ENCODE measurements at regions not wholly inside any gene's neighbourhood (a gene's known extent, or its start where the extent isn't known, plus 50 kb on each side); places are given as distances from the start of the nearest gene placed in this dataset.

DNA sequence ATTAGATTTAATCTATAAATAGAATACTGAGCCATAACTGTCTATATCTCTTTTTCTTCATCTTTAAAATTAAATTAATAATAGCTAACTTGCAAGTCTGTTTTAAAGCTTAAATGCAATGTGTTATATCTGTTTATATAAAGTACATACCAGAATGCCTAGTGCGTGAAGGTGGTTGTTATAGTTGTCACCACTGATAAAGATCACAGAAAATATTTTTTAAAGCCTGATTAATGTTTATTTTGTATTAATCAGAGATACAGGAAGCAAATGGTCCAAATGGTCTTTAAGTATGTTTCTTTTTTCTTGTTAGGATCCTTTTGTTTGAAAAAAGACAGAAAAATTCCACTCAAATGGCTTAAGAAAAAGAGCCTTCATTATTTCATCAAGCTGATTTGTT is 560.6 kb downstream of the CPS1 start:
- TF ChIP-seq, protein P1, sequence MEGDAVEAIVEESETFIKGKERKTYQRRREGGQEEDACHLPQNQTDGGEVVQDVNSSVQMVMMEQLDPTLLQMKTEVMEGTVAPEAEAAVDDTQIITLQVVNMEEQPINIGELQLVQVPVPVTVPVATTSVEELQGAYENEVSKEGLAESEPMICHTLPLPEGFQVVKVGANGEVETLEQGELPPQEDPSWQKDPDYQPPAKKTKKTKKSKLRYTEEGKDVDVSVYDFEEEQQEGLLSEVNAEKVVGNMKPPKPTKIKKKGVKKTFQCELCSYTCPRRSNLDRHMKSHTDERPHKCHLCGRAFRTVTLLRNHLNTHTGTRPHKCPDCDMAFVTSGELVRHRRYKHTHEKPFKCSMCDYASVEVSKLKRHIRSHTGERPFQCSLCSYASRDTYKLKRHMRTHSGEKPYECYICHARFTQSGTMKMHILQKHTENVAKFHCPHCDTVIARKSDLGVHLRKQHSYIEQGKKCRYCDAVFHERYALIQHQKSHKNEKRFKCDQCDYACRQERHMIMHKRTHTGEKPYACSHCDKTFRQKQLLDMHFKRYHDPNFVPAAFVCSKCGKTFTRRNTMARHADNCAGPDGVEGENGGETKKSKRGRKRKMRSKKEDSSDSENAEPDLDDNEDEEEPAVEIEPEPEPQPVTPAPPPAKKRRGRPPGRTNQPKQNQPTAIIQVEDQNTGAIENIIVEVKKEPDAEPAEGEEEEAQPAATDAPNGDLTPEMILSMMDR (IDR thresholded peaks at IDR 0.05; ENCODE audit: low read length): no peak
- TF ChIP-seq EZH2 (optimal IDR thresholded peaks at IDR 0.05; ENCODE audit: low read depth, low read length) (no peak), EZH2phosphoT487 (IDR thresholded peaks at IDR 0.05; ENCODE audit: low read length) (no peak)
